Activated CD4-positive, CD25-positive, alpha-beta regulatory T cell treated with anti-CD3 and anti-CD28 coated beads, Interleukin-2, amount 50 U/mL, for 16 hours (primary cell): ENCODE measurements at regions not wholly inside any gene's neighbourhood (a gene's known extent, or its start where the extent isn't known, plus 50 kb on each side); places are given as distances from the start of the nearest gene placed in this dataset.

Source experiments
- DNase-seq: peaks from one replicate; pipeline ENCODE4 v3.0.0-alpha.2; 2020; ENCODE audit warnings: low read depth, low spot score

DNA sequence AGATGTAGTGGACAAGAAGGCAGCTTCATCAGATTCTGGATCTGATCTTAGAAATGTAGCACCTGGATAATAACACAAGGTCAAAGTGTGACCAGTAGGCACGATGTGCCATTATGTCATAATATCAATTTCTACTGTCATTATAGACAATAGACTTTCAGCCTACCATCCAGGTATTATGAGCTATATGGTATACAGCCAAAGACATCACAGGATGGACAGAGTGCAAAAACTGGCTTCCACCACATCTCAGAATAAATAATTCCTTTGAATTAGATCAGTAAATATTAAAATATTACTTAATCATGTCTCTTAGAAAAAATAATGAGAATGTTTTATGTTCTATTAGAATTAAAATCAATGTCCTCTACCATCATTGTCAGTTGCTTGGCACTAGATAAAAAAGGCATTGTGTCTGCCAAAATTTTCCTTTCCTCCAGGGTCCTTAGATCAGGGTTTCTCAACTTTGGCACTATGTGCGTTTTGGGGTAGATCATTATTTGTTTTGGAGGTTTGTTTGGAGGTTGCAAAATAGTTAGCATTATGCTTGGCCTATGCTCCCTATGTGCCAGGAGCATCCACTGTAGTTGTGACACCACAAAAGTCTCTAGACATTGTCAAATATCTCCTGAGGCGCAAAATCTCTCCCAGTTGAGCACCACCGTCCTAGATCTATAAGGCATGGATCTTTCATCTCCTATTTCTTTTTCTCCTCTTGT, 86.7 kb upstream of the NRIP1 start:
- DNase-seq: no peak

- no peak for DNase-seq
Measured at GRCh38 chr21:15152591-15152990, 87.8 kb upstream of the NRIP1 start.

GRCh38 chr21:15159382-15160020, 94.7 kb upstream of the NRIP1 start:
- no peak for DNase-seq

DNA sequence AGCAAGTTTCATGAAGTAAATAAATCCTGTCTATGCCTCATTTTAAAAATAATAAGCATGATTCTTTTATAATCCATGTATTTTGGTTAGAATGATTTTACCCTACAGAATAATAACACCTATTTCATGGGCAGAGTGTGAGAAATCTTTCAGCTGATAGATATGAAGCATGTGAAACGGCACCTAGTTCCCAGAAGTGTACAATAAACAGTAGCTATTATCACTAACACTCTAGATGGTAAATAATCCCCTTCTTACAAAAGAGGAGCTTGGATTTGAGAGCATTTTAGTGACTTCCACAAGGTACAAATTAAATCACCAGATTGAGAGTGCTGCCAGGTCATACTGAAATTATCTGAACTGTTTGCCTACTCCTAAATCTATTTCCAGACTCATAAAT, 95.3 kb upstream of the NRIP1 start:
- DNase-seq: no peak

GRCh38 chr21:15162921-15163320, 98.1 kb upstream of the NRIP1 start:
- DNase-seq: no peak

GRCh38 chr21:15164273-15164672, 99.5 kb upstream of the NRIP1 start:
- DNase-seq: no peak

DNA sequence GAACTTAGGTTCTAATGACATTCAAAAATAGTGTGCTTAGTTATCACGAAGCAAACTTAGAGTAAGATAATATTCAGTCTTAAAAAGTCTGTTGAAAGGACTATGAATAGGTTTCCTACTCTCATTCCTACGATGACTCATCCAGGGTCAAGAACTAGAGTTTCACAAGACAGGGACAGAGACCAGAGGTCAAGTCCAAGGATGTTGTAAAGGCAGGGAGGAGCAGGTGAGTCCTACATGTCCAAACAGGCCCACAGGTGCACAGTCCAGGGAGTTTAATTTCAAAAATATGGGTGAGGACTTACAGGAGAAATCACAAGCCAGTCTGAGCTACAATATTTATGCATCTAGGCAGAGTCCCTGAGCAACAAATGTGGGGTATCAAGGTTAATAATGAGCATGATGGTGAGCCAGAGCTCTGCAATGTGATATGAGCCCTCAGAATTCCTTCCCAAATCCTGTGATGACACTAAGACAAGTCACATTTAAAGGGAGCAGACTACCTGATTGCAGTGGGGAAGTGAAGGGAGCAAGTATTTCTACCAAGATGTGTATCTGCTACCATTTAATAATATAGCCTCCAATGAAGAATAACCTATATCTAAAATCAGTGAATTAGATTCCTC, 100.0 kb upstream of the NRIP1 start:
- DNase-seq: no peak

DNA sequence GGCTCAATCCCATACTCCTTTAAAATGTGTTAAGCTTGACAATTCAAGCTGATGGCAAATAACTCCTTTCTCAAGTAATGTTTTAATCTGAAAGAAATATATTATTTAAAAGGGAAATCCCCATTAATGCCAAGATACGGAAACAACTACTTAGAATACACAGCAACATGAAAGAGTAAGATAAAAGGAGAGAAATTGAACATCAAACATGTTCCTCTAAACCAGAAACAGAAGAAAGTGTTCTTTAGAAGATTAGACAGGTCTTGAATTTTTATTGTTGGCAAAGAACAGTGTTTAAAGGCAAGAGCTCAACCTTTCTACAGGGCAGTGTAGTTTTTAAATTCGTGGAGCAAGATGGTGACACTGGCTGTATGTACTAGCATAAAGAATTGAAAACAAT, 105.8 kb upstream of the NRIP1 start:
- DNase-seq: no peak

GRCh38 chr21:15171546-15171945, 106.7 kb upstream of the NRIP1 start:
- no peak for DNase-seq

- no peak for DNase-seq
Measured at GRCh38 chr21:15172963-15173362, 108.2 kb upstream of the NRIP1 start.

GRCh38 chr21:15174923-15175322, 110.1 kb upstream of the NRIP1 start:
- DNase-seq: no peak

DNA sequence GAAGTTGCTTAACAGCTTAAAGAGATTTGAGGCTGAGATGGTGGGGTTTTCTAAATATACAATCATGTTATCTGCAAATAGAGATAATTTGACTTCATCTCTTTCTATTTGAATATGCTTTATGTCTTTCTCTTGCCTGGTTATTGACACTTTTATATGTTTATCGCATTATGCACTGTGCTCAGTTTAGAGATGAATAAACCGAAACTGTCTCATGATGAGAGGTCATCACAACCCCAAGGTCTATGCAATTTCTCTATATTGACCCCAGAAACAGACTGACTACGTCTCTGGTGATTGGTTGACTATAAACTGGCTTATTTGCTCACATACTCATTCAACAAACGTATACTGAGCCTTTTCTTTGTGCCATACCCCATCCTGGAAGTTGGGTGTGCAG, 117.9 kb upstream of the NRIP1 start:
- DNase-seq: no peak

- no peak for DNase-seq
Measured at GRCh38 chr21:15183813-15184257, 119.0 kb upstream of the NRIP1 start.

- no peak for DNase-seq
Measured at GRCh38 chr21:15190412-15190811, 125.6 kb upstream of the NRIP1 start.

GRCh38 chr21:15190837-15191236, 126.0 kb upstream of the NRIP1 start:
- DNase-seq: no peak

DNA sequence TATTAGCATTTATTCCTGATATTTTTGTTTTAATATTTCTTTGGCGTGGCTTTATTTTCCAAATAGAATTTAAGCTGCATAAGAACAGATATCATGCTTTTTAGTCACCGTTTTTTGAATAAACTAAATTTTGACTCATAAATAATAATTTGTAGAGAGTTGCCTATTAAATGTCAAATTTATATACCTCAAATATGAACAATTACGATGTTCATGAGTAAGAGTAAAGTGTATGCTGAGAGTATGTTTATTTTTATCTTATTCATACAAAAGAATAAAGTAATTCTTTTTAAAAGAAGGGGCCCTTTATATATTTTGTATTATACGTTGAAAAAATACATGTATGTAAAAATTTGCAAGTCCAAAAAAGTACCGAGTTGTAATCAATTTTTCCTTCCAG, 126.5 kb upstream of the NRIP1 start:
- DNase-seq: no peak

GRCh38 chr21:15192243-15192642, 127.4 kb upstream of the NRIP1 start:
- no peak for DNase-seq

DNA sequence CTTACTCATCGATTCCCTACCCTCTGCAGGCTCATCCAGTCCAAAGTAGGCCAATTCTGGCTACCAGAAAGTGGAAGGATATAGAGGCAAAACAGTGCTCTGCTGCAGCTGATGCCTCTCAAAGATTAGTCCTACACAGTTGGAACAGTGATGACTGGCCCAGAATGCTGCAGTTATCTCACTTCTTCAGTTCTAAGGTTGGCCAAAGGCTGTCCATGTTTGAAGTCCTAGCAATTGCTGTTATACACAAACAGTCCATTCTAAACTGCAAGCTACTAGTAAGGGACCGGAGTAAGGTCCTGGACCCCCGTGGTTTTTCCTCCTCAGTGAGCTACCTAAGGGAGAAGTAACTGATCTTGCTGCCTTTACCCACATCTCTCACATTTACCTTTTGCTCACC, 129.1 kb upstream of the NRIP1 start:
- no peak for DNase-seq

DNA sequence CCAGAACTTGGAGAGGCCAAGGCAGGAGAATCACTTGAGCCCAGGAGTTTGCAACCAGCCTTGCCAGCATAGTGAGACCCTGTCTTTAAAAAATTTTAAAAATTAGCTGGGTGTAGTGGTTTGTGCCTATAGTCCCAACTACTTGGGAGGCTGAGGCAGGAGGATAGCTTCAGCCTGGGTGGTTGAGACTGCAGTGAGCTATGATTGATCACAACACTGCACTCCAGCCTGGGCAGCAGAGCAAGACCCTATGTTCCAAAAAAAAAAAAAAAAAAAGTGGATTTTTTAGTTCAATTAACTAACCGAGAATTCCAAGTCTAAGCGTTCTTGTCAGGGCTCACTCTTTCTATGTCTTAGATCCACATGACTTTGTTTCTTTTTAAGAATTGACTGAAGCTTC, 130.3 kb upstream of the NRIP1 start:
- DNase-seq: no peak

DNA sequence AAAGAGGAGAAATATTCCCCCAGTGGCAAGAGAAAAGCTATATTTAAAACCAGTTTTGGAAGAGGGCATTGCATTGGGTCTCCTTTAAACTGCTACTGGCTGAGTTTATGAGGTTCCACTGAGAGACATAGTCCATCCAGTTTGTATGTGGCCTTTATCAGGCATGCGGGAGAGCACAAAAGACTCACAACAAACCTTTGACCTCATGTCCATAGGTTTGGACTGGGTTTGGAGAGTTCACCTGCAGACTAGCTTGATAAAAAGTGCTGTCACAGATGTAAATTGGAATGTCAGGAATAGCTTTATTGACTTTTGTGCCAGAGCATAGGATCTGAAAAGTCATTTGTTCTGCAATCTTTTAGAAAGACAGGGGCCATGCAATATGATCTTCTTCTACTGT, 131.0 kb upstream of the NRIP1 start:
- DNase-seq: no peak

- no peak for DNase-seq
Measured at GRCh38 chr21:15197696-15198095, 132.9 kb upstream of the NRIP1 start.

GRCh38 chr21:15199414-15200383, 134.9 kb upstream of the NRIP1 start:
- no peak for DNase-seq
